ENCODE measurements at regions not wholly inside any gene's neighbourhood (a gene's known extent, or its start where the extent isn't known, plus 50 kb on each side); places are given as distances from the start of the nearest gene placed in this dataset.

DNA sequence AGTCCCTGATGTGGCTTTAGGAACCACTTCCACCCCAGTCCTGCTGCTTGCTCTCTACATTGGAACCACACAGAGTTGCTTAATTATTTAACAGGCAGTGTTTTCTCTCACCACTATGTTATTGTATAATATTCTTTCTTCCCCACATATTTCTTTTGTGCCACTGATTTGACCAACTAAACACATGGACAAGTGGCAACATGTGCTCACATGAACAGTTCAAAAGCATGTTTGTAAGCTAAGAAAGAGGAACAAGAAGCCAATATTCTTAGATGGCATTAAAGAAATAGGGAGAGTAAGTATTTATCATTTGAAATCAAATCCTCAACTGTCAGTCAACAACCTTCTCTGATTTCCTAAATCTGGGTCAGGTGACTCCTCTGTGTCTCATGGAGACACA lies 409.6 kb downstream of the FBXO15 start:
- DNase-seq (ENCODE audit: low read depth in 2 of 2) = no peak

DNA sequence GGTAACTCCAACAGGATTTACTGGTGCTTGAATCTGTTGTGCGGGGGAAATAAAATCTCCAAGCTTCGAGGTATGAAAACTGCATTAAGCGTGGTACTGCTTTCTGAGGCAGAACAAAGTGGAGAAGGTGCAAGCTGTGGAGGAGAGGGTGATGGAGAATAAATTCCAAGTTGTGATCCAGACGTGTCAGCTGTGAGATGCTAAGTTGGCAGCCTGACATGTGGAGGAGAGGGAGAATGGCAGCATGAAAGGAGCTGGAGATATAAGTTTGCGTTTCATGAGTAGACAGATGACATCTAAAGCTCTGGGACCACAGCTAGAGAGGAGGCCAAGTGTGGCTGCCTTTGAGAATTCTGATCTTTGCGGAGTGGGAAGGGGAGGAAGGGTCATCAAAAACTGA lies 411.8 kb downstream of the FBXO15 start:
- DNase-seq (ENCODE audit: low read depth in 2 of 2) = no peak

DNA sequence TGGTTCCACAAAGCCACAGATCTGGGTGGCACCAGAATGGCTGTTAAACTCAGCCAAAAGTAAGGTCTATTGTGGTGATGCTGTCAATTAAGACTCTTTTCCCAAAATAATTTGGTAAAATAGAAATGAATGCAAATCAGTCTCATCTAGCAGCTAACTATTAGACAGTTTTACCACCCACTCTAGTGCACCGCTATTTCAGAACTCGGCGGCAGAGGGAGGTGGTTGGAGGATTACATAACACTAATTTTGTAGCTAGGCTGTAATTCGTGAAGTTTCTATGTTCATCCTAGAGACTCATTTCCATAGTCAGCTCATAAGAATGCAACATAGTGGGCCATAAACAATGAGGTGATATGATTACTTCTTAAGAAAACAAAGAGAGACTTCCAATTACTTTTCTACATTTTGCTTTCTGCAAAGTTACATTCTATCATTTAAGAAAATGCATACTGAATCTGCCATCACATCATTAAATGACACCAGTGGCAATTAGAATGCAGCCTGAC lies 413.8 kb downstream of the FBXO15 start:
- no peak for DNase-seq (ENCODE audit: low read depth in 2 of 2)

DNA sequence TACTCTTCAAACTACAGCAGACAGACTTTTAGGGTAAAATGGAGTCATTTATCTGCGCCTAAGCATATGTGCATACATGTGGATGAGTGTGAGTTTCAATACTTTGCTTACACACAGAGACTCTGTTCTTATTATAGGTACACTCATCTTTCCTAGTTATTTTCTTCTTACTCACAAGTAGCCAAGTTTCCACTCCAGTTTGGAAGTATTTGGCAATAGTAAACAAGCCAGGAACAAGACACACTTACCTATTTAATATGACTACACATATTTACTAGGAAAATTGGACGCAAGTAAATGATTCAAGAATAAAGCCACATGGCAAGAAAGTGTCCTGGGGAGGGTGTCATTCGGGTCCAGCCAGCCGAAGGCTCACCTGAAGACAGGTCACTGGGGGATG lies 414.3 kb downstream of the FBXO15 start:
- no peak for DNase-seq (ENCODE audit: low read depth in 2 of 2)

DNA sequence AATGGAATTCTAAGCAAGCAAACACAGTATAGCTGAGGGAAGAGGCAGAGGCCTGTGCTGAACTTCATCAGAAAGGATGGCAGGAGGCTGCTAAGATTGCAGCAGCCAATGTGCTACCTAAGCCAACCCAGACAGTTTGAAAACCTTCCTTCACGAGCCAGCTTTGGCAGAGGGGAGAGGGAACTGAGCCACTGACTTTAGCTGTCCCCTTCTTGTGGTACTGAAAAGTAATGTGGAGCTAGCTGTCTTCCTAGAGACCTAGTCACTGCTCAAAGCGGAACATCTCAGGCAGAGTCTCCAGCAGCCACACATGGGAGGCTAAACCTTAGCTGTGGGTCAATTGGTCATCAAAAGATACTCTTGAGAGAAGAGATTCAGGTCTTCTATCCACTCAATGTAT lies 419.0 kb downstream of the FBXO15 start:
- no peak for DNase-seq (ENCODE audit: low read depth in 2 of 2)

DNA sequence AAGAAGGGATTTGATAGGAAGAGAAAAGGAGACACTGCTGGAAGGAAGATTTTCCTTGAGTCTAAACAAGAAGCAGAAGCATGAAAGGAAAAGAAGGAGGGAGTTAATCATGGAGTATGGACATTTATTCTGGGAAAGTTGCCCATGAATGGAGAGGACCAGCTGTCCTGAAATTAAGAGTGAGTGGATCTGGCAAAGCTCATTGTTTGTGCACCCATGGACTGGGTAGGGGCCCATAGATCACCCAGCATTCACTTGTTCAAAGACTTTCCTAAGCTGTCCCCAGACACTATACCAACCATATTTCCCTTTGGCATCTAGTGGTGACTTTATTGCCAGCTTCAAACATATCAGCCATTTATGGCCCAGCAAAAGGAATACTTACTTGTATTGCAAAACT lies 422.7 kb downstream of the FBXO15 start:
- DNase-seq (ENCODE audit: low read depth in 2 of 2) = no peak

DNA sequence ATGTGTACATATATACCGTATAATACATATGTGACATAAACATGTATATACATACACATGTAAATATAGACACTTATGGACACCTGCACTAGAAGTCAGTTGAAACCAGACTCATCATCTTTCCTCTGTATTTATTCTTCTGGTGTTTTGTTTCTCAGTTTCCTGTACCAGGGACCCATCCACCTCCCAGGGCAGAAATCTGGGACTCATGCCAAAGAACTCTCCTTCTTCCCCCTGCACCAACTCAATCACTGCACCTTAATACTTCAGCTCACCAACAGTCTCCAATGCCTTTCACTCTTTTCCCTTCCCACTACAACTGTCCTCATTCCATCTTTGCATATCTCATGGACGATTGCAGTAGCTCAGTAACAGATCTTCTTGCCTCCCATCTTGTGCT lies 428.0 kb downstream of the FBXO15 start:
- DNase-seq (ENCODE audit: low read depth in 2 of 2) = no peak

DNA sequence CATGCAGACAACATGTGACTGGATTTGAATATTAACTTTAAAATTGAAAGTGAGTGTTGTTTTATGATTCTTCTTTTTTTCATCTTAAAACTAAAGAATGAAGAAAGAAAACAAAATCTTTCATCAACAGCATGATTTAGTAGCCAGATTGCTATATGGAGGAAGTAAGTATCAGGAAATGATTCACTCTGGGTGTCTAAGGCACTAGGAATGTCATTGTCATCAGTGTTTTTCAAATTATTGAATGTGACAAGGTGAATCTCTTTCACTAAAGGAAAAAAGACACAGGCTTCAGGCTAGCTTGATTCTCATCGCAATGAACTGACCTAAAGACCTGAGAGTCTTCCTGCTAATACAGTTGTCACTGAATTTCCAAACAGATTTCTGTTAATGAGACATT lies 430.1 kb downstream of the FBXO15 start:
- DNase-seq (ENCODE audit: low read depth in 2 of 2) = no peak

DNA sequence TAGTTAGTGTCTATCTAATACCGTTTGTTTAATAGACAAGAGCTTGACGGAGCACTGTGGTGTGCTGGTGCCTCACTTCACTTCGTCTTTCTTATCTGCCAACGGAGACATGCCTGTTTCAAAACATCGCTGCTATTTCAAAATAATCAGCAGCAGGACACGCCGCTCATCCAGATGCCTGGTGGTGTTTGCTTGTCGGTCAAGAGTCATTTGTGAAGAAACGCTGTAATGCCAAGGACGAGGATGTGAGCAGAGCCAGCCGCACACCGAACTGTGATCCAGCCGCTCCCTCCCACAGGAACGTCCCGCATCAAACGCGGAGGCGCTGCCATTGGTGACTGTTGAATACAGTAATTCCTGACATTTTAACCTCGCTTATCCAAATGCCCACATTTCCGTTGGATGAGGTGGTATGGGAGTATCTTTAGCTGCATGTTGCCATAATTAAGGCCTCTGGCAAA lies 432.4 kb downstream of the FBXO15 start:
- DNase-seq (ENCODE audit: low read depth in 2 of 2) = no peak

DNA sequence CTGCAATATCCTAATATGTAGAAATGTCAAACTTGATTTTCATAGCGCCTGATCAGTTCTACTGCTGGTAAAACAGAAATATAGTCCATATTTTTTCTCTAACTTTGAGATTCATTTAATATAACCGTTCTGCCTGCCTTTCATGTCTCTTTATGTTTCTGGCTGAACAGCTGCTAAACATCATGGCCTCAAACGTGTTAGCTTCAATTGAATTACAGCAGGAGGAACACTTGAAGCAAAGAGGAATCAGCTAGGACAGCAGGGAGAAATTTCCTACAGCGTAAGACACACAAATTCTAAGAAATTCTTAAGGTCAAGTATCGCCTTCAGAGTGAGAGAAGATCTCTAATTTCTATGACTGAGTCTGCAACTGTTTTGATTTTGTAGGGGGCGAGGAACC lies 433.2 kb downstream of the FBXO15 start:
- DNase-seq (ENCODE audit: low read depth in 2 of 2) = no peak

DNA sequence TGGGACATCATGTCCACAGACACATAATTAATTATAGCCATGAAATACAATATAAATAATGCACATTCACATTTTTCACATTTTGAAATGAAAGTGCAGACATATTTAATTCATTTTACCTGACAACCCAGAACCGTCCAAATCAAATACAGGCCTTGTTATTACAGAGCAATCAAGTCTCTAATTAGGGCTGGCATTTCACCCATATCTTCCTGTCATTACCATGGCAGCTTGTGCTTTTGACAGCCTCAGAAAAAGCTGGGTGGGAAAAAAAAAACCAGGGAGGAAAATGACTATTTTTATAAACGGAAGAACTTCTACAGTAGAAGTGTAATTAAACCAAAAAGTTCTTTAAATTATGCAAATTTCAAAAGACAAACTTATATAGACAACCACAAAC lies 436.4 kb downstream of the FBXO15 start:
- DNase-seq (ENCODE audit: low read depth in 2 of 2) = no peak

DNA sequence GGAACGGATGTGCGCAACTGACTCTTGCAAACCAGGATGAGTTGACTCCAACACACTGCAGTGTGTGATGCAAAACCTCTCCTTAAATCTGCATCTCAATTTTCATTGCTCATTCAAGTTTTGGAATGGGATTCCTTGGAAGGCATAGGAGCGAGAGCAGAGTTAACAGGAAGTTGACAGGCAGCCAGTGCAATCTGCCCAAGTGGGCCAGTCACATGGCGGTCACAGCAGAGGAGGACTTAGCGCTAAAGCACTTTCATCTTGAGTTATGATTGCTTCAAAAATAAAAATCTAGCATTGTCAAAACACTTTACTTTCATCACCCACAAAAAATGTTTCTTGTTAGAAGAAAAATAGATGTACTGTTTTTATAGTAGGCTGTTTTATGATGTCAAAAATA lies 439.0 kb downstream of the FBXO15 start:
- no peak for DNase-seq (ENCODE audit: low read depth in 2 of 2)

DNA sequence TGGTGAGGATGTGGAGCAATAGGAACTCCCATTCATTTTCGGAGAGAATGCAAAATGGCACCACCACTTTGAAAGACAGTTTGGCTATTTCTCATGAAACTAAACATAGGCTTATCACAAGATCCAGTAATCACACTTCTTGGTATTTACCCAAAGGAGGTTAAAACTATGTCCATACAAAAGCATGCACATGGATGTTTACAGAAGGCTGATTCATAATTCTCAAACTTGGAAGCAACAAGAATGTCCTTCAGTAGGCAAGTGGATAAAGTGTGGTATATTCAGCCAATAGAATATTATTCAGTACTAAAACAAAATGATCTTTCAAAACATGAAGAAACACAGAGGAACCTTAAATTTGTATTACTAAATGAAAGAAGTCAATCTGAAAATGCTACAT lies 440.6 kb downstream of the FBXO15 start:
- DNase-seq (ENCODE audit: low read depth in 2 of 2) = no peak

DNA sequence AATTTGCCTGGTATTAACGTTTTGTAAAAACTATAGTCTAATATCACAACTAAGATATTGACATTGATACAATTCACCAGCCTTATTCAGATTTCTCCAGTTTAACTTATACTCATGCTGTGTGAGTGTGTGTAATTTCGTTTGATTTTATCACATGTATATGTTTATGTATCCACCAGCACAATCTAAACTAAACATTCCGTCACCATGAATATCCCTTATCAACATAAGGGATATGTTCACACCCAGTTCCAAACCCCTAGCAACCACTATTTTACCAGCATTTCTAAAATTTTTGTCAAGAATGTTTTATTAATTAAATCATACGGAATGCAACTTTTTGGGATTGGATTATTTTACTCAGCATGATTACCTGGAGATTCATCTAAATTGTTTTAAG lies 450.3 kb downstream of the FBXO15 start:
- DNase-seq (ENCODE audit: low read depth in 2 of 2) = no peak

DNA sequence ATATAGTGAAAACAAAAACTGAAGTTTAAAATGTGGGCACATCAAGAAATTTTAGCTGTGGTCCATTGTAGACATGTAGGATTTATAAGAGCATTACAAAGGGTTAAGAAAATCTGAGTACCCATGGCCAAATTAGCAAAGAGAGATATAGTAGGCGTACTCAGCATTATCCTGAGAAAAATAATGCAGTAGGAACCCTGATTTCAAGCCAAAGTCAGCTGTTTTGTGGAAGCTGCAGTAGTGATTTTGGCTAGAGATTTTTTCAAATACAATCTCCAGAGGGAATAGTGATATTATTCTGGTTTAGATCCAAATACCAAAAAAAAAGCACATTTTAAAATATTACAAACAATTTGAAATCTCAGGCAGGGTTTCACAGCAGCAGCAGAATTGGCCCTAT lies 450.9 kb downstream of the FBXO15 start:
- DNase-seq (ENCODE audit: low read depth in 2 of 2) = no peak

DNA sequence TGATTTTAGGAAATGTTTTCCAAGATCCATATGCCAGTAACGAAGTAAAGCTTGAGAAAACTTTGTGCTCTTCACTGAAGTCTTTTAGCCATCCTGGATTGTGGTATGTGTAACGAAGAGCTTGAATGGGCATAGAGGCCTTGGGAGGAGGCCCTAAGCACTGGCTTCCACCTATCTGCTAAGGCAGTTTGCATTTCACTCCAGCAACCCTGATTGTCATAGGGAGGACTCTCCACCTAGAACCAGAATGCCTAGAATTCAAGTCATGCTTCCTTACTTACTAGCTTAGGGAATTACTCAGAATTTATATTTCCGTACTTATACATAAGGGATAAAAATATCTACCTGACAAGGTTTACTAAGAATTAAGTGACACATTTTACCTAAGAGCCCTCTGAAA lies 451.5 kb downstream of the FBXO15 start:
- no peak for DNase-seq (ENCODE audit: low read depth in 2 of 2)

DNA sequence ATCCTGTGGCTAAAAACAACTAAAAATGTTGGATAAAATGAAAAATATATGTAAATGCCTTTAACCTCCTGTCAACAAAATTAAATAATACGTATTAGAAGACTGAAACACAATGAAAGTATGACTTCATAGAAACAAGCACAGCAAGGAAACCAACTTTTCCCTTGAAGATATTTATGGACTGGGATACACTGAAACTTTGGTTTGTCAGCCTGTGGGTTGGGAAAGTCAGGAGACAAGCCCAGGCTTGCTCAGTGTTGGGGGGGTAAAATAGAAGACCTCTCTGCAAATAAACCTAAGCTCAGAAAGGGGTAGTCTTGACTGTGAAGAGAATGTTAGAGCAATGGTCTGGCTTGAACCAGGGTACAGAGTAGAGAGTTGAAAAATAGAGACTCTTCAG lies 454.5 kb downstream of the FBXO15 start:
- no peak for DNase-seq (ENCODE audit: low read depth in 2 of 2)

DNA sequence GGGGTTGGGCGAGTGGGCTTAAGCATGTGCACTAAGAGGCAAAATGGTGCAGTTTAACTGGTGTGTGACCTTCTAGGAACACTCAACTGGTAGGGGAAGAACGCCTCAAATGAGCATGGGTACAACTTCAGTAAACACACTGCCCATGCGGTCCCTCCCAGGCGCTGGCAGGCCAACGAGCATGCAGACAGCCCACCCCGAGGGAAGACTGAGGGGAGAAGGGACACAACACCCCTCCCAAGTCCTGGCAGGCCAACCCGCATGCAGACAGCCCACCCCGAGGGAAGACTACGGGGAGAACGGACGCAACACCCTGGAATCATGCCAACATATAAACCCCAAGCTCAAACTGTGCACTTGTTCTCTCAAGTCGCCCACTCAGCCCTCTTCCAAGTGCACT lies 456.0 kb downstream of the FBXO15 start:
- DNase-seq (ENCODE audit: low read depth in 2 of 2) = no peak

DNA sequence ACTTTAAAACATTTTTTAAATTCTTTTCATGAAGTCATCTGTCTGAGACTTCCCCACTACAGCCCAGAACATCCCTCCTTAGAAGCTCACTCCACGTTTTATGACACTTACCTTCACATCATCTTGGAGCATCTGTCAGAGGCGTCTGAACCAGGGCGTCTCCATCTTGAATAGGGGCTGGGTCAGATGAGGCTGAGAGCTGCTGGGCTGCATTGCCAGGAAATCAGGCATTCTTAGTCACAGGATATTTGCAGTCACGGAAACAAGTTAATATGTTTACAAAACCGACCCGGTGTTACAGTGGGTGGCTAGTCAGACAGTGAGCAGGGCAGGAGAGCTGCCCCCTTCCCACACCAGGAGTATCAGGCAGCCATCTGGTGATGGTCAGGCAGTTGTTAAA lies 456.5 kb downstream of the FBXO15 start:
- no peak for DNase-seq (ENCODE audit: low read depth in 2 of 2)

DNA sequence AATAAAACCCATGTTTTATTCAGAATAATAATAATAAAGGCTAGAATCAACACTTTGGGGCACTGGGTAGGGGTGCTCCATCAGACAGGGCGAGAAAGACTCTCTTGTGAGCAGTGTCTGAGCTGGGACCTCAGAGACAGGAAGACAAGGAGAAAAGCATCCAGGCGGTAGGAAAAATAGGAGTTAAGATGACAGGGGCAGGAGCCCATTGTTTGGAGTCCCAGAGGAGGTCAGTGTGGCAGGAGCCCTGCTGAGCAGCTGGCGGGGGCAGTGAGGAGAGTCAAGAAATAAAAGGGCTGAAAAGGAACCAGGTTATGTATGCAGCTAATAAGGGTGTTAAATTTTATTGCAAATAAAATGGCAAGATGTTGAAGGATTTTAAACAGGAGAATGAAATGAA lies 457.4 kb downstream of the FBXO15 start:
- no peak for DNase-seq (ENCODE audit: low read depth in 2 of 2)

DNA sequence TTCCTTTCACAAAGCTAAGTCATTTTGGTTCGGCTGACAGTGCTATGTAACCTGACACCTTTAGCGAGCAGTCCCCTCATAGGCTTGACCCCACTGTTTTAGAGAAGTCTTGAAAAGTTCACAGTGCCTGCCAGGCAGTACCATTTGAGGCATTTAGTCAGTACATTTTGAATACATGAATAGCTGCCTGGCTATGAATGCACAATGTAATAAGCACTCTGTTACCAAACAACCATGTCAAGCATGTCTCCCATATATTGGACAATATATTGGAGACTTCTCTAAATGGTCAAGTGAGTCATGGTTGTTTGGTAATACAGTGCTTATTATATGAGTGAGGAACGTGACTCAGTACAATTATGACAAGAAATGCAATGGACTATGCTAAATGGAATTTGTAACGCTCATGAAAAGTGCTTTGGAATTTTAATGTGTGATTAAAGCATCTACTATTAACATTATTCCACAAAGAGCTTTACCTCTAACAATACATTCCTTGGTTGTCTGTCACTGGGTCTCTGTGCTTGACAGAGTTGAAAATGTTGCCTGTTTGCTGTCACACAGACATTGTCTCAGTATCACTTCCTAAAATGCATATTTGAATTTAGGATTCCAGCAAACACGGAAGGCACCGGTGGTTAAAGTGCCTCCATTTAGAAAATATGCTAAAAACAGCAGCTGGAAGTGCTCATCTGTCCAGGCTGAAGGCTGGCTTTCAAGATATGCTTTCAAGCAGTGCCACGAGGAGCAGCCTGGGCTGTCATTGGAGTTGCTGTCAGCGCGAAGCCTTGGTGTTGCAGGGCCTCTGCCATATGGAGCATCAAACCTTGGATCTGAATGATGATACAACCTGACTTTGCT lies 458.6 kb downstream of the FBXO15 start:
- DNase-seq (ENCODE audit: low read depth in 2 of 2) = no peak

DNA sequence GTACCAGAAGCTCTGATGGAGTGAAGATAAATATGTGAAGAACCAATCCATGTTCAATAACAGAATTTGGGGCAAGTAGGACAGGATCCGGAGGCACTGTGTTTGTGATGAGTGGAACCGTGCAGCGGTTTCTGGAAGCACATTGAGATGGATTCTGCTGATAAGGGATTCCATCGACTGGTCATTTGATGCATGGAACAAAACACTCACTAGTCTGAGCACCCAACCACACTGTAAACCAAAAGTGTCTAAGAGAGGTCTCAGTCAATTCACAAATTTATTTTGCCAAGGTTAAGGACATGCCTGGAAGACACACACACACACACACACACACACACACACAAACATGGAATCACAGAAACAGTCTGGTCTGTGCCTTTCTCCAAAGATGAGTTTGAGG lies 459.5 kb downstream of the FBXO15 start:
- no peak for DNase-seq (ENCODE audit: low read depth in 2 of 2)

DNA sequence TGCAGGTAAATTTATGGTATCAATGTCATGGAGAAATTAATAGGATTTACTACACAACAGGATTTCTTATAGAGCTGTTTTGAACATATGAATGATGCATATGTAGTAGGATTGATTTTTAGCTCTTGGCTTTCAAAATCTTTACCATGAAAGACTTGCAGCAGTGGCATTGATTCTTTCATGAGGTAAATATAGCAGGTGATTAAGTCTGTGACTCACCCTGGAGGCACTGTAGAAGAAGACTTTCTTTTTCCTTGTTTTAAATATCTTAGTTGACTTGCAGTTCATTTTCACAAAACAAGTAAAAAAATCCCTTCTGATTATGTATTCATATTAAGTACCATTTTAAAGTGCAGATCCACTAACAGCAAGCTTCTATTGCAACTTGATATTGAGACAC lies 463.0 kb downstream of the FBXO15 start:
- no peak for DNase-seq (ENCODE audit: low read depth in 2 of 2)
